GM23338 (cell line): ENCODE measurements at regions not wholly inside any gene's neighbourhood (a gene's known extent, or its start where the extent isn't known, plus 50 kb on each side); places are given as distances from the start of the nearest gene placed in this dataset.

Experiments used
- ATAC-seq: fragments of 200-7000 bp; cut with Tn5 transposase; 3 replicates; pipeline ENCODE4 v1.9.1; 2020
- DNase-seq: peaks from one replicate; pipeline ENCODE4 v3.0.0-alpha.2; 2015; ENCODE audit warnings: low spot score
- H2AFZ ChIP-seq: fragments of 200-600 bp; sonication (generic); 2 replicates; pipeline ENCODE4 v1.8.0; 2016; ENCODE audit warnings: antibody characterized with exemption, mild to moderate bottlenecking, moderate library complexity
- H3F3A ChIP-seq: fragments of 200-600 bp; sonication (generic); replicated peaks from 2 replicates; pipeline ENCODE4 v1.8.0; 2017; ENCODE audit warnings: antibody characterized with exemption, mixed run types, low read depth
- H3K27ac ChIP-seq: fragments of 200-600 bp; sonication (generic); 2 replicates; pipeline ENCODE4 v1.6.1; 2016; ENCODE audit warnings: low read depth
- H3K27me3 ChIP-seq: fragments of 200-600 bp; sonication (generic); 2 replicates; pipeline ENCODE4 v1.8.0; 2016; ENCODE audit warnings: mild to moderate bottlenecking, mixed run types, moderate library complexity; ENCODE audit not compliant: insufficient read depth
- H3K36me3 ChIP-seq: fragments of 200-600 bp; sonication (generic); 2 replicates; pipeline ENCODE4 v1.8.0; 2016; ENCODE audit warnings: mild to moderate bottlenecking; ENCODE audit not compliant: insufficient read depth
- H3K4me1 ChIP-seq: fragments of 200-600 bp; sonication (generic); 2 replicates; pipeline ENCODE4 v1.8.0; 2016; ENCODE audit warnings: mild to moderate bottlenecking, moderate library complexity; ENCODE audit not compliant: insufficient read depth
- H3K4me2 ChIP-seq: fragments of 200-600 bp; sonication (generic); 2 replicates; pipeline ENCODE4 v1.7.1; 2017; ENCODE audit warnings: mixed run types
- H3K4me3 ChIP-seq: fragments of 200-600 bp; sonication (generic); 2 replicates; pipeline ENCODE4 v1.6.1; 2016; ENCODE audit warnings: mixed run types
- H3K79me2 ChIP-seq: fragments of 200-600 bp; sonication (generic); replicated peaks from 2 replicates; pipeline ENCODE4 v1.8.0; 2017; ENCODE audit warnings: mild to moderate bottlenecking; ENCODE audit not compliant: insufficient read depth
- H3K9me2 ChIP-seq: fragments of 200-600 bp; sonication (generic); 2 replicates; pipeline ENCODE4 v1.8.0; 2017; ENCODE audit not compliant: insufficient read depth
- H4K20me1 ChIP-seq: fragments of 200-600 bp; sonication (generic); replicated peaks from 2 replicates; pipeline ENCODE4 v1.8.0; 2017; ENCODE audit warnings: mild to moderate bottlenecking; ENCODE audit not compliant: insufficient read depth
- H3K27ac Mint-ChIP-seq: 2 replicates; pipeline ENCODE4 v1.8.0; 2020; ENCODE audit warnings: inconsistent platforms, mild to moderate bottlenecking, moderate library complexity, mixed read lengths
- H3K27me3 Mint-ChIP-seq: 3 replicates; pipeline ENCODE4 v1.8.0; 2022; ENCODE audit warnings: low read depth, mild to moderate bottlenecking, moderate library complexity, mixed read lengths, inconsistent platforms; ENCODE audit not compliant: insufficient read depth, poor library complexity
- H3K36me3 Mint-ChIP-seq: 3 replicates; pipeline ENCODE4 v1.8.0; 2021; ENCODE audit warnings: low read depth, mild to moderate bottlenecking, inconsistent platforms, moderate library complexity, mixed read lengths
- H3K4me1 Mint-ChIP-seq: 3 replicates; pipeline ENCODE4 v1.8.0; 2020; ENCODE audit warnings: mild to moderate bottlenecking, inconsistent platforms, mixed read lengths
- H3K4me3 Mint-ChIP-seq: 3 replicates; pipeline ENCODE4 v1.8.0; 2021; ENCODE audit warnings: moderate library complexity, mild to moderate bottlenecking, inconsistent platforms, mixed read lengths
- H3K9me3 Mint-ChIP-seq: 3 replicates; pipeline ENCODE4 v1.8.0; 2020; ENCODE audit warnings: moderate library complexity, mild to moderate bottlenecking, inconsistent platforms, mixed read lengths
- CREB1 ChIP-seq: fragments of 250-450 bp; sonication (Bioruptor Pico); IDR thresholded peaks from 2 replicates; pipeline ENCODE4 v1.5.0; 2020; ENCODE audit warnings: low read depth, mild to moderate bottlenecking, moderate library complexity
- EZH2 ChIP-seq: fragments of 200-600 bp; sonication (generic); IDR thresholded peaks from one replicate; pipeline ENCODE4 v1.8.0; 2017; ENCODE audit warnings: antibody characterized with exemption, mild to moderate bottlenecking, low read depth; ENCODE audit not compliant: unreplicated experiment
- EZH2phosphoT487 ChIP-seq: fragments of 200-600 bp; sonication (generic); IDR thresholded peaks from one replicate; pipeline ENCODE4 v1.8.1; 2018; ENCODE audit warnings: antibody characterized with exemption; ENCODE audit not compliant: unreplicated experiment
- JUNB ChIP-seq: IDR thresholded peaks from one replicate; pipeline ENCODE4 v1.6.1; 2016; ENCODE audit warnings: antibody characterized with exemption; ENCODE audit not compliant: unreplicated experiment
- NANOG ChIP-seq: IDR thresholded peaks from 2 replicates; pipeline ENCODE4 v1.6.1; 2016; ENCODE audit warnings: antibody characterized with exemption, borderline replicate concordance
- POLR2AphosphoS5 ChIP-seq: IDR thresholded peaks from 2 replicates; pipeline ENCODE4 v1.6.1; 2016; ENCODE audit warnings: antibody characterized with exemption, low read depth
- STAT1 ChIP-seq: IDR thresholded peaks from one replicate; pipeline ENCODE4 v1.6.1; 2016; ENCODE audit warnings: antibody characterized with exemption; ENCODE audit not compliant: unreplicated experiment
- ZNF114 ChIP-seq: fragments of 250-450 bp; sonication (Bioruptor Pico); IDR thresholded peaks from 2 replicates; pipeline ENCODE4 v1.5.0; 2020; ENCODE audit warnings: mild to moderate bottlenecking, moderate library complexity
- ZNF331 ChIP-seq: fragments of 250-450 bp; sonication (Bioruptor Pico); IDR thresholded peaks from 2 replicates; pipeline ENCODE4 v1.5.0; 2020; ENCODE audit warnings: low read depth, mild to moderate bottlenecking, moderate library complexity
- TF ChIP-seq, protein P1 (sequence below): fragments of 250-450 bp; sonication (Bioruptor Pico); IDR thresholded peaks from 2 replicates; pipeline ENCODE4 v1.5.0; 2020; ENCODE audit warnings: mild to moderate bottlenecking, moderate library complexity
- TF ChIP-seq, protein P2 (sequence below), 2 experiments: fragments of 200-600 bp in 1 of 2; sonication (generic) in 1 of 2; conservative IDR thresholded peaks; 2 replicates each; pipeline versions ENCODE4 v1.5.1 to v1.6.1; 2016 to 2017; ENCODE audit warnings: antibody characterized with exemption in 2 of 2, low read depth in 2 of 2, mild to moderate bottlenecking in 2 of 2, moderate library complexity in 1 of 2
- TF ChIP-seq, protein P3 (sequence below): IDR thresholded peaks from 2 replicates; pipeline ENCODE4 v1.6.1; 2016; ENCODE audit warnings: antibody characterized with exemption
- TF ChIP-seq, protein P4 (sequence below): IDR thresholded peaks from one replicate; pipeline ENCODE4 v1.6.1; 2018; ENCODE audit warnings: antibody characterized with exemption; ENCODE audit not compliant: unreplicated experiment

DNA sequence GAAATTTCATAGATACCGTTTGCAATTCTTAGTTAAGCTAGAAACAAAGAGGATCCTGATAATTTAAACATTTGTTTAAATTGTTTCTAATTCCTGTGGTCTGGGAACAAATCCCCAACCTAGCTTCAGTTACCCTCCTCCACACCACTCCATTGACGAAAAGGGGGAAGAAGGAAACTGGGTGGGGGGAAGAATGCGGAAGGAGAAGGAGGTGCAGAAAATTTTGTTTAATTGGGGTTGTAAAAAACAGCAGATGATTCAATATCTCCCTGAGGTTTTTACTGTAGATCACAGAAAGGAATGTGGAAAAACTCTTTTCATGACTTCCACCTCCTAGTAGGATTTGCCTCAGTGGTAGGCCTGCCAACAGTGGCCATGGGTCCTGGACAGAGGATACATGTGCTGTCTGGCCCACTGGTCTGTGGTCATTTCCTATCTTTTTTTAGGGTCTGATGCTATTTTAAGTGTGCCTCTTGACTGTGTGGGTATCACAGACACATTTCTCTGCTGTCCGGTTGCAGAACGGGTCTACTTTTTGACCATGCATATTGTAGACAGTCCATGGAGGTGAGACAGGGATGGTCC is 122.9 kb upstream of the PCED1B start:
- Mint-ChIP-seq H3K4me1 (no peaks in the 10 kb centered on the region), H3K9me3 (no peaks in the 10 kb centered on the region), H3K27me3 (peaks cover 3% of the 10 kb centered on the region), H3K27ac (no peak overlapping the region), H3K4me3 (no peak overlapping the region), H3K36me3 (no peaks in the 10 kb centered on the region)
- Histone ChIP-seq H3K27ac (no peak overlapping the region), H2AFZ (no peak overlapping the region), H4K20me1 (no peaks in the 10 kb centered on the region), H3K36me3 (no peaks in the 10 kb centered on the region), H3K4me3 (no peak overlapping the region), H3K4me1 (no peaks in the 10 kb centered on the region; the same call in 1 of the 2 replicates), H3K4me2 (no peak overlapping the region), H3K27me3 (no peaks in the 10 kb centered on the region), H3F3A (no peaks in the 10 kb centered on the region), H3K79me2 (no peaks in the 10 kb centered on the region), H3K9me2 (0 out of 2 replicates have a peak, but pooled peaks cover 5% of the 10 kb centered on the region)
- ATAC-seq: no peak
- DNase-seq: no peak
- TF ChIP-seq EZH2phosphoT487 (no peak), CREB1 (CRISPR knock-in tag) (no peak), EZH2 (no peak), ZNF331 (CRISPR knock-in tag) (no peak), STAT1 (no peak), JUNB (no peak), NANOG (no peak), POLR2AphosphoS5 (no peak), ZNF114 (no peak)
- TF ChIP-seq, protein P1, sequence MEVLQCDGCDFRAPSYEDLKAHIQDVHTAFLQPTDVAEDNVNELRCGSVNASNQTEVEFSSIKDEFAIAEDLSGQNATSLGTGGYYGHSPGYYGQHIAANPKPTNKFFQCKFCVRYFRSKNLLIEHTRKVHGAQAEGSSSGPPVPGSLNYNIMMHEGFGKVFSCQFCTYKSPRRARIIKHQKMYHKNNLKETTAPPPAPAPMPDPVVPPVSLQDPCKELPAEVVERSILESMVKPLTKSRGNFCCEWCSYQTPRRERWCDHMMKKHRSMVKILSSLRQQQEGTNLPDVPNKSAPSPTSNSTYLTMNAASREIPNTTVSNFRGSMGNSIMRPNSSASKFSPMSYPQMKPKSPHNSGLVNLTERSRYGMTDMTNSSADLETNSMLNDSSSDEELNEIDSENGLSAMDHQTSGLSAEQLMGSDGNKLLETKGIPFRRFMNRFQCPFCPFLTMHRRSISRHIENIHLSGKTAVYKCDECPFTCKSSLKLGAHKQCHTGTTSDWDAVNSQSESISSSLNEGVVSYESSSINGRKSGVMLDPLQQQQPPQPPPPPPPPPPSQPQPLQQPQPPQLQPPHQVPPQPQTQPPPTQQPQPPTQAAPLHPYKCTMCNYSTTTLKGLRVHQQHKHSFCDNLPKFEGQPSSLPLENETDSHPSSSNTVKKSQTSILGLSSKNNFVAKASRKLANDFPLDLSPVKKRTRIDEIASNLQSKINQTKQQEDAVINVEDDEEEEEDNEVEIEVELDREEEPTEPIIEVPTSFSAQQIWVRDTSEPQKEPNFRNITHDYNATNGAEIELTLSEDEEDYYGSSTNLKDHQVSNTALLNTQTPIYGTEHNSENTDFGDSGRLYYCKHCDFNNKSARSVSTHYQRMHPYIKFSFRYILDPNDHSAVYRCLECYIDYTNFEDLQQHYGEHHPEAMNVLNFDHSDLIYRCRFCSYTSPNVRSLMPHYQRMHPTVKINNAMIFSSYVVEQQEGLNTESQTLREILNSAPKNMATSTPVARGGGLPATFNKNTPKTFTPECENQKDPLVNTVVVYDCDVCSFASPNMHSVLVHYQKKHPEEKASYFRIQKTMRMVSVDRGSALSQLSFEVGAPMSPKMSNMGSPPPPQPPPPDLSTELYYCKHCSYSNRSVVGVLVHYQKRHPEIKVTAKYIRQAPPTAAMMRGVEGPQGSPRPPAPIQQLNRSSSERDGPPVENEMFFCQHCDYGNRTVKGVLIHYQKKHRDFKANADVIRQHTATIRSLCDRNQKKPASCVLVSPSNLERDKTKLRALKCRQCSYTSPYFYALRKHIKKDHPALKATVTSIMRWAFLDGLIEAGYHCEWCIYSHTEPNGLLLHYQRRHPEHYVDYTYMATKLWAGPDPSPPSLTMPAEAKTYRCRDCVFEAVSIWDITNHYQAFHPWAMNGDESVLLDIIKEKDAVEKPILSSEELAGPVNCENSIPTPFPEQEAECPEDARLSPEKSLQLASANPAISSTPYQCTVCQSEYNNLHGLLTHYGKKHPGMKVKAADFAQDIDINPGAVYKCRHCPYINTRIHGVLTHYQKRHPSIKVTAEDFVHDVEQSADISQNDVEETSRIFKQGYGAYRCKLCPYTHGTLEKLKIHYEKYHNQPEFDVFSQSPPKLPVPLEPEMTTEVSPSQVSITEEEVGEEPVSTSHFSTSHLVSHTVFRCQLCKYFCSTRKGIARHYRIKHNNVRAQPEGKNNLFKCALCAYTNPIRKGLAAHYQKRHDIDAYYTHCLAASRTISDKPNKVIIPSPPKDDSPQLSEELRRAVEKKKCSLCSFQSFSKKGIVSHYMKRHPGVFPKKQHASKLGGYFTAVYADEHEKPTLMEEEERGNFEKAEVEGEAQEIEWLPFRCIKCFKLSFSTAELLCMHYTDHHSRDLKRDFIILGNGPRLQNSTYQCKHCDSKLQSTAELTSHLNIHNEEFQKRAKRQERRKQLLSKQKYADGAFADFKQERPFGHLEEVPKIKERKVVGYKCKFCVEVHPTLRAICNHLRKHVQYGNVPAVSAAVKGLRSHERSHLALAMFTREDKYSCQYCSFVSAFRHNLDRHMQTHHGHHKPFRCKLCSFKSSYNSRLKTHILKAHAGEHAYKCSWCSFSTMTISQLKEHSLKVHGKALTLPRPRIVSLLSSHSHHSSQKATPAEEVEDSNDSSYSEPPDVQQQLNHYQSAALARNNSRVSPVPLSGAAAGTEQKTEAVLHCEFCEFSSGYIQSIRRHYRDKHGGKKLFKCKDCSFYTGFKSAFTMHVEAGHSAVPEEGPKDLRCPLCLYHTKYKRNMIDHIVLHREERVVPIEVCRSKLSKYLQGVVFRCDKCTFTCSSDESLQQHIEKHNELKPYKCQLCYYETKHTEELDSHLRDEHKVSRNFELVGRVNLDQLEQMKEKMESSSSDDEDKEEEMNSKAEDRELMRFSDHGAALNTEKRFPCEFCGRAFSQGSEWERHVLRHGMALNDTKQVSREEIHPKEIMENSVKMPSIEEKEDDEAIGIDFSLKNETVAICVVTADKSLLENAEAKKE (CRISPR knock-in tag): no peak
- TF ChIP-seq, protein P2, sequence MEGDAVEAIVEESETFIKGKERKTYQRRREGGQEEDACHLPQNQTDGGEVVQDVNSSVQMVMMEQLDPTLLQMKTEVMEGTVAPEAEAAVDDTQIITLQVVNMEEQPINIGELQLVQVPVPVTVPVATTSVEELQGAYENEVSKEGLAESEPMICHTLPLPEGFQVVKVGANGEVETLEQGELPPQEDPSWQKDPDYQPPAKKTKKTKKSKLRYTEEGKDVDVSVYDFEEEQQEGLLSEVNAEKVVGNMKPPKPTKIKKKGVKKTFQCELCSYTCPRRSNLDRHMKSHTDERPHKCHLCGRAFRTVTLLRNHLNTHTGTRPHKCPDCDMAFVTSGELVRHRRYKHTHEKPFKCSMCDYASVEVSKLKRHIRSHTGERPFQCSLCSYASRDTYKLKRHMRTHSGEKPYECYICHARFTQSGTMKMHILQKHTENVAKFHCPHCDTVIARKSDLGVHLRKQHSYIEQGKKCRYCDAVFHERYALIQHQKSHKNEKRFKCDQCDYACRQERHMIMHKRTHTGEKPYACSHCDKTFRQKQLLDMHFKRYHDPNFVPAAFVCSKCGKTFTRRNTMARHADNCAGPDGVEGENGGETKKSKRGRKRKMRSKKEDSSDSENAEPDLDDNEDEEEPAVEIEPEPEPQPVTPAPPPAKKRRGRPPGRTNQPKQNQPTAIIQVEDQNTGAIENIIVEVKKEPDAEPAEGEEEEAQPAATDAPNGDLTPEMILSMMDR (conservative IDR thresholded peaks at IDR 0.05; ENCODE audit: low read depth in 2 of 2): no peak
- TF ChIP-seq, protein P3, sequence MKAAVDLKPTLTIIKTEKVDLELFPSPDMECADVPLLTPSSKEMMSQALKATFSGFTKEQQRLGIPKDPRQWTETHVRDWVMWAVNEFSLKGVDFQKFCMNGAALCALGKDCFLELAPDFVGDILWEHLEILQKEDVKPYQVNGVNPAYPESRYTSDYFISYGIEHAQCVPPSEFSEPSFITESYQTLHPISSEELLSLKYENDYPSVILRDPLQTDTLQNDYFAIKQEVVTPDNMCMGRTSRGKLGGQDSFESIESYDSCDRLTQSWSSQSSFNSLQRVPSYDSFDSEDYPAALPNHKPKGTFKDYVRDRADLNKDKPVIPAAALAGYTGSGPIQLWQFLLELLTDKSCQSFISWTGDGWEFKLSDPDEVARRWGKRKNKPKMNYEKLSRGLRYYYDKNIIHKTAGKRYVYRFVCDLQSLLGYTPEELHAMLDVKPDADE: no peak
- TF ChIP-seq, protein P4, sequence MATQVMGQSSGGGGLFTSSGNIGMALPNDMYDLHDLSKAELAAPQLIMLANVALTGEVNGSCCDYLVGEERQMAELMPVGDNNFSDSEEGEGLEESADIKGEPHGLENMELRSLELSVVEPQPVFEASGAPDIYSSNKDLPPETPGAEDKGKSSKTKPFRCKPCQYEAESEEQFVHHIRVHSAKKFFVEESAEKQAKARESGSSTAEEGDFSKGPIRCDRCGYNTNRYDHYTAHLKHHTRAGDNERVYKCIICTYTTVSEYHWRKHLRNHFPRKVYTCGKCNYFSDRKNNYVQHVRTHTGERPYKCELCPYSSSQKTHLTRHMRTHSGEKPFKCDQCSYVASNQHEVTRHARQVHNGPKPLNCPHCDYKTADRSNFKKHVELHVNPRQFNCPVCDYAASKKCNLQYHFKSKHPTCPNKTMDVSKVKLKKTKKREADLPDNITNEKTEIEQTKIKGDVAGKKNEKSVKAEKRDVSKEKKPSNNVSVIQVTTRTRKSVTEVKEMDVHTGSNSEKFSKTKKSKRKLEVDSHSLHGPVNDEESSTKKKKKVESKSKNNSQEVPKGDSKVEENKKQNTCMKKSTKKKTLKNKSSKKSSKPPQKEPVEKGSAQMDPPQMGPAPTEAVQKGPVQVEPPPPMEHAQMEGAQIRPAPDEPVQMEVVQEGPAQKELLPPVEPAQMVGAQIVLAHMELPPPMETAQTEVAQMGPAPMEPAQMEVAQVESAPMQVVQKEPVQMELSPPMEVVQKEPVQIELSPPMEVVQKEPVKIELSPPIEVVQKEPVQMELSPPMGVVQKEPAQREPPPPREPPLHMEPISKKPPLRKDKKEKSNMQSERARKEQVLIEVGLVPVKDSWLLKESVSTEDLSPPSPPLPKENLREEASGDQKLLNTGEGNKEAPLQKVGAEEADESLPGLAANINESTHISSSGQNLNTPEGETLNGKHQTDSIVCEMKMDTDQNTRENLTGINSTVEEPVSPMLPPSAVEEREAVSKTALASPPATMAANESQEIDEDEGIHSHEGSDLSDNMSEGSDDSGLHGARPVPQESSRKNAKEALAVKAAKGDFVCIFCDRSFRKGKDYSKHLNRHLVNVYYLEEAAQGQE: no peak
